ENCODE measurements at regions not wholly inside any gene's neighbourhood (a gene's known extent, or its start where the extent isn't known, plus 50 kb on each side); places are given as distances from the start of the nearest gene placed in this dataset.

- no peak for DNase-seq
These were observed 376.6 kb upstream of the XYLT1 start for GRCh38 chr16:17847234-17847795.

GRCh38 chr16:17846030-17846429 is 375.3 kb upstream of the XYLT1 start:
- DNase-seq, result no peak

GRCh38 chr16:17845031-17845430 is 374.3 kb upstream of the XYLT1 start:
- no peak for DNase-seq

- no peak for DNase-seq
These were observed 373.1 kb upstream of the XYLT1 start for GRCh38 chr16:17843905-17844304.

- no peak for DNase-seq
These were observed 369.1 kb upstream of the XYLT1 start for GRCh38 chr16:17839907-17840306.

- no peak for DNase-seq
These were observed 368.5 kb upstream of the XYLT1 start for GRCh38 chr16:17839272-17839671.

GRCh38 chr16:17836868-17837602 is 366.3 kb upstream of the XYLT1 start:
- no peak for DNase-seq

GRCh38 chr16:17835118-17835876 is 364.5 kb upstream of the XYLT1 start:
- no peak for DNase-seq

- DNase-seq, result no peak
These were observed 362.0 kb upstream of the XYLT1 start for GRCh38 chr16:17832738-17833137.

GRCh38 chr16:17831330-17831729 is 360.6 kb upstream of the XYLT1 start:
- DNase-seq, result no peak

GRCh38 chr16:17830651-17831050 is 359.9 kb upstream of the XYLT1 start:
- DNase-seq, result no peak

GRCh38 chr16:17829811-17830210 is 359.1 kb upstream of the XYLT1 start:
- no peak for DNase-seq

- DNase-seq, result no peak
These were observed 357.3 kb upstream of the XYLT1 start for GRCh38 chr16:17828012-17828411.

- DNase-seq, result no peak
These were observed 356.6 kb upstream of the XYLT1 start for GRCh38 chr16:17827313-17827712.

GRCh38 chr16:17817943-17818342 is 347.2 kb upstream of the XYLT1 start:
- no peak for DNase-seq

GRCh38 chr16:17817260-17817659 is 346.5 kb upstream of the XYLT1 start:
- DNase-seq, result no peak

- DNase-seq, result no peak
These were observed 342.0 kb upstream of the XYLT1 start for GRCh38 chr16:17812771-17813170.

GRCh38 chr16:17804857-17805256 is 334.1 kb upstream of the XYLT1 start:
- DNase-seq, result no peak

- no peak for DNase-seq
These were observed 333.1 kb upstream of the XYLT1 start for GRCh38 chr16:17803625-17804410.

GRCh38 chr16:17802571-17802970 is 331.8 kb upstream of the XYLT1 start:
- no peak for DNase-seq

- DNase-seq, result no peak
These were observed 330.3 kb upstream of the XYLT1 start for GRCh38 chr16:17801068-17801467.

- DNase-seq, result no peak
These were observed 328.0 kb upstream of the XYLT1 start for GRCh38 chr16:17798716-17799115.

- no peak for DNase-seq
These were observed 322.6 kb upstream of the XYLT1 start for GRCh38 chr16:17793354-17793753.
